Tibial nerve (tissue), 4 donors: ENCODE measurements at regions not wholly inside any gene's neighbourhood (a gene's known extent, or its start where the extent isn't known, plus 50 kb on each side); places are given as distances from the start of the nearest gene placed in this dataset.

Experiments
- CTCF ChIP-seq, 5 experiments: fragments of 200-600 bp in 3 of 5; fragments of 450-650 bp in 2 of 5; sonication (generic) in 3 of 5; IDR thresholded peaks; one replicate each; pipeline ENCODE4 v1.5.1; 2016 to 2019; ENCODE audit warnings: antibody characterized with exemption in 5 of 5, mild to moderate bottlenecking in 3 of 5, moderate library complexity in 2 of 5
- EP300 ChIP-seq, 2 donors: sonication (generic); formaldehyde crosslinking; IDR thresholded peaks; one replicate each; pipeline ENCODE4 v1.6.1; 2017; ENCODE audit warnings: antibody characterized with exemption in 2 of 2, mild to moderate bottlenecking in 1 of 2

- TF ChIP-seq CTCF (IDR thresholded peaks at IDR 0.05) (no peak), EP300 (IDR thresholded peaks at IDR 0.05) (no peak)
Observed at GRCh38 chr10:132480356-132480755, 57.2 kb upstream of the INPP5A start.
